Head of caudate nucleus (tissue), 42 donors: ENCODE measurements at regions not wholly inside any gene's neighbourhood (a gene's known extent, or its start where the extent isn't known, plus 50 kb on each side); places are given as distances from the start of the nearest gene placed in this dataset.
A peak's percentile ranks its signal among the peaks of the same experiment; 100 is the strongest.

Experiments used
- DNase-seq, 42 donors: peaks; one replicate each; pipeline versions ENCODE4 v3.0.0 to v3.0.0-alpha.2; 2020 to 2021; ENCODE audit warnings: mixed read lengths in 7 of 42
- intact Hi-C: fragments of 100-400 bp; cut with DNase I; formaldehyde crosslinking; loops from one replicate; pipeline ENCODE4 v1.15.0; 2022

- DNase-seq: peak in 1 of 42 donors; percentile 12
- intact Hi-C loops: no loop called here
Observed at GRCh38 chr6:120077489-120077888, 727.9 kb upstream of the MAN1A1 start.

DNA sequence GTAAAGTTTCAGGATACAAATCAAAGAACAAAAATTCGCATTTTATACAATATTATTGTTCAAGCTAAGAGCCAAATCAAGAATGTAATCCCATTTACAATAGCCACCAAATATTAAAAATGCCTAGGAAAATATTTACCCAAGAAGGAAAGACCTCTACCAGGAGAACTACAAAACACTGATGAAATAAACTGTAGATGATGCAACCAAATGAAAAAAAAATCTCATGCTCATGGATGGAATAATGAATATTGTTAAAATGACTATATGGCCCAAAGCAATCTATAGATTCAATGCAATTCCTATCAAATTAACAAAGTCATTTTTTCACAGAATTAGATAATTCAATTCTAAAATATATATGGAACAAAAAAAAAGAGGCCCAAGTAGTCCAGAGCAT, 708.8 kb upstream of the MAN1A1 start:
- intact Hi-C loops: no loop called here
- no peak for DNase-seq

GRCh38 chr6:120056085-120056484, 706.5 kb upstream of the MAN1A1 start:
- intact Hi-C loops: no loop called here
- DNase-seq: no peak

GRCh38 chr6:120055071-120055470, 705.5 kb upstream of the MAN1A1 start:
- no peak for DNase-seq
- intact Hi-C loops: no loop called here

DNA sequence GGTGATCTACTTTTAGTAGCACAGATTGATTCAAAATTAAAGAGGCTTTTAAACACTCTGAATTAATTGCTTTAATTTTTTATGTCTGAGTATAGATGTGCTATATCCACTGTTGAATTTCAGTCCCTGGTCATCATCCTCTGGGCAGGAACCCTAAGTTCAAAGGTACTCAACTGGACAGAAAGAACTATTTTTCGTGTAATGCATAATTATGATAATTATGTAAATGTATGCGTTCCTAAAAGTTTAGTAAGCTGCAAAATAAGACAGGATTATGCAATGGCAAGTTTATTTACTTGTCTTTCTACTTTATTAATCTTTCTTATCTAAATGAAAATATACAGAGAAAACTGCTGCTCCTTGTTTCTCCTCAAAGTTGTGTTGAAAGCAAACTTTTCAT, 690.1 kb upstream of the MAN1A1 start:
- no peak for DNase-seq

GRCh38 chr6:120031837-120032236, 682.3 kb upstream of the MAN1A1 start:
- DNase-seq: no peak
- intact Hi-C loops: no loop called here

More for the DNA sequence above, 690.1 kb upstream of the MAN1A1 start:
- intact Hi-C loops: no loop called here

DNA sequence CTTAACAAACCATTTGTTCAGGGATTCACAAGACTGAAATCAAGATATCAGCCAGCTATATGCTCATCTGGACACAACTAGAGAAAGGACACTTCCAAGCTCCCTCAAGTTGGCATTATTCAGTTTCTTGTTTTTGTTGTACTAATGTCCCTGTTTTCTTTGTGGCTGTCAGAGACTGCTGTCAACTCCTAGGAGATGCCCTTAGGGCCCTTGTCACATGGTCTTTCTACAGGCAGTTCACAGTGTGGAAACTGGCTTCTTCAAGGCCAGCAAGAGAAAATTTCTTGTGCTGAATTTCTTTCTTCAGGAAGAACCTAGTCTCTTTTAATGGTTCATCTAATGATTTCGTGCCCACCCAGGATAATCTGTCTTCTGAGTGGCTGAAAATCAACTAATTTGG, 677.2 kb upstream of the MAN1A1 start:
- intact Hi-C loops: no loop called here

DNA sequence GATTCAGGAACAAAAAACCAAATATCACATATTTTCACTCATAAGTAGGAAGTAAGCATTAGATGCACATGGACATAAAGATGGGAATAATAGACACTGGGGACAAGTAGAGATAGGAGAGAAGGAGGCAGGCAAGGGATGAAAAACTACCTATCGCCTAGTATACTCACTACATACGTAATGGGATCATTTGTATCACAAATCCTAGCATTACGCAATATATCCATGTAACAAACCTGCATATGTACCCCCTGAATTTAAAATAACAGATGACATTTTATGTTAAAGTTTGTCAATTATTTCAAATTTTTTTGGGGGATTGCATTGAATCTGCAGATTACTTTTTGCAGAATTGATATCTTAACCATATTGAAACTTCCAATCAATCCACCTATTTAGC, 660.5 kb upstream of the MAN1A1 start:
- no peak for DNase-seq
- intact Hi-C loops: no loop called here

More for the DNA sequence above, 677.2 kb upstream of the MAN1A1 start:
- no peak for DNase-seq

DNA sequence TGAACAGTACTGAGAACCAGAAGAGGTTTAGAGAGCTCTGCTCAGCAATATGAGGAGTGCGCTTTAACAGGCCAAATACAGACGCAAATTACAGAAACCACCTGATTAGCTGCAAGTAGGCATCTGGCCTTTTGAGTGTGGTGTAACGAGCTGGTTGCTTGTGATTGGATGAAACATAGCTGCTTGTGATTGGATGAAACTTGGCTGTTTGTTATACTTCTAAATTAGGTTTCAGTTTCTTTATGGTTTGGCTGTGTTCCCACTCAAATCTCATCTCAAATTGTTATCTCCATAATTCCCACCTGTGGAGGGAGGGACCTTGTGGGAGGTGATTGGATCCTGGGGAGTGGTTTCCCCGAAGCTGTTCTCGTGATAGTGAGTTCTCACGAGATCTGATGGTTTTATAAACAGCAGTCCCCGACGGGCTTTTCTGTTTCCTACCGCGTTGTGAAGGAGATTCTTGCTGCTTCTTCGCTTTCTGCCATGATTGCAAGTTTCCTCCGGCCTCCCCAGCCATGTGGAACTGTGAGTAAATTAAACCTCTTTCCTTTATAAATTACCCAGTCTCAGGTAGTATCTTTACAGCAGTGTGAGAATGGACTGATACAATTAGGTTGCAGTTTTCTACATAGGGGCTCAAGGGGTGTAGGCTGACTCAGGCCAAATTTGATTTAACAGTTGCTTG, 655.9 kb upstream of the MAN1A1 start:
- no peak for DNase-seq
- intact Hi-C loops: no loop called here

DNA sequence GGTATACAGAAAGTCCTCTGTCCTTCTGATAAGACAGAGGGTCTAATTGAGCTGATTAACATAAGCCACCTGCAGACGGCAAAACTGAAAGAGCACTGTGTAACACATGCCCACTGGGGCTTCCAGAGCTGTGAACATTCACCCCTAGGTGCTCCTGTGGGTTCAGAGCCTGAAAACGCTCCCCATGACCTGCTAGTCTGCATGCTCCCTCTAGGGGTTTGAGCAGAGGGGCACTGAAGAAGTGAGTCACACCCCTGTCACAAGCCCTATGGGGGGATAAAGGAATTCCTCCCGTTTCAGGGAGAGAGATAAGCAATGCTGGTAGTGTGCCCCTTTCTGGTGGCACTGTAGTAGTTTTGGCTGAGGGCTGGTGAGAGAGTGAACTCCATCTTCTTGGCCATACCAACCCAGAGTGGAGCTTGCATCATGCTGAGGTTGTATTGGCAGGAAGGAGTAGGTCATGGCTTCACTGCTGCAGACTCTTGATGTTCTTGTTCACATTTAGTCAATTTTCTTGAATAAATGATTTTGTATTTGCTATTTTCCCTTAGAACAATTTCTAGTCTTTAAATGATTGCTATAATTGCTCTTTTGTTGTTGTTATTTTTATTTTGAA, 637.5 kb upstream of the MAN1A1 start:
- no peak for DNase-seq
- intact Hi-C loops: no loop called here

GRCh38 chr6:119985952-119986736, 636.6 kb upstream of the MAN1A1 start:
- intact Hi-C loops: no loop called here
- DNase-seq: no peak

DNA sequence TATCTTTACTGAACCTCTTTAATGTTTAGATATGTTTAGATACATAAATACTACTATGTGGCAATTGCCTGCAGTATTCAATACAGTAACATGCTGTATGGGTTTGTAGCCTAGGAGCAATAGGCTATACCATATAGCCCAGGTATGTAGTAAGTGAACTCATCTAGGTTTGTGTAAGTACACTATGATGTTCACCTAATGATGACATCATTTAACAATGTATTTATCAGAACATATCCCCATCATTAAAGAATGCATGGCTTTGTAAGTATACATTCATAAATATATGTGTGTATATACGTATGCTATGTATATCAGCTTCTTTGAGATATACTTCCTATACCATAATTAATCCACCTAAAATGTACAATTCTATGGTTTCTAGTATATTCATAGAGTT, 631.2 kb upstream of the MAN1A1 start:
- no peak for DNase-seq
- intact Hi-C loops: no loop called here

- intact Hi-C loops: no loop called here
- DNase-seq: no peak
Observed at GRCh38 chr6:119979862-119980261, 630.3 kb upstream of the MAN1A1 start.

- DNase-seq: no peak
- intact Hi-C loops: no loop called here
Observed at GRCh38 chr6:119978274-119978889, 628.8 kb upstream of the MAN1A1 start.

DNA sequence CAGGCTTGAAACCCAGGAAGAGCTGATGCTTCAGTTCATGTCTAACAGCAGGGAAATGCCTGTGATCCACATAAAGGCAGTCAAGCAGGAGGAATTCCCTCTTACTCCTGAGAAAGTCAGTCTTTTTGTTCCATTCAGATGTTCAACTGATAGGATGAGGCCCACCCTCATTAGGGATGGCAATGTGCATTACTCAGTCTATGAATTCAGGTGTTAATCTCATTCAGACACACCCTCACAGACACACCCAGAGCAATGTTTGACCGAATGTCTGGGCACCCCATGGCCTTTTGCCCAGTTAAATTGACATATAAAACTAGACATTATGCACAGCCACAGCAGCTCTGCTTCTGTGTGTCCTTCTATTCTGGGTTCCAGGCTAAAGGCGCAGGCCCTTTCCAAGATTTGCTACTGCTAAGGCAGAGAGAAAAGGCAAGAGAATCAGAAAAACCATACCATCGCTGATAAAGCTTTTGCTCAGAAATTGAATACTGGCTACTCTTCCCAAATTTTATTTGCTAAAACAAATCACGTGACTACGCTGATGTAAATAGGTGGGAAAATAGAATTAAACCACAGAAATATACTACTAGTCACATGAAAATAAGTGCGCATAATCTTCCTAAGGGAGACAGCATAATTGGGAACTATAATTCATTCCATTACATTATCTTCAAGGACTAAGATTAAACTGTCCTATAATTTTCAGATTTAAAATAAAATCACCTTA, 625.0 kb upstream of the MAN1A1 start:
- intact Hi-C loops: no loop called here
- no peak for DNase-seq

DNA sequence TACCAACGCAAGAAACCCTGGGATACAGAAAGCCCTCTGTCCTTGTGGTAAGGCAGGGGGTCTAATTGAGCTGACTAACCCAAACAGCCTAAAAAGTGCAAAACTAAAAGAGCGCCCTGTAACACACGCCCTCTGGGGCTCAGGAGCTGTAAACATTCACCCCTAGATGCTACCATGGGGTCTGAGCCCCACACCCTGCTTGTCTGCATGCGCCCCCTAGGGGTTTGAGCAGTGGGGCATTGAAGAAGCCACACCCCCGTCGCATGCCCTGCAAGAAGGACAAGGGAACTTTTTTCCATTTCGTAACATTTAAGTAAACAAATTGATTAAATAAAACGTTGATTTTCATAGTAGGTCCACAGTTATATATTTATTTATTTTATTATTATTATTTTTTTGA, 616.9 kb upstream of the MAN1A1 start:
- no peak for DNase-seq
- intact Hi-C loops: no loop called here

GRCh38 chr6:119965900-119966299, 616.3 kb upstream of the MAN1A1 start:
- intact Hi-C loops: no loop called here
- DNase-seq: no peak

DNA sequence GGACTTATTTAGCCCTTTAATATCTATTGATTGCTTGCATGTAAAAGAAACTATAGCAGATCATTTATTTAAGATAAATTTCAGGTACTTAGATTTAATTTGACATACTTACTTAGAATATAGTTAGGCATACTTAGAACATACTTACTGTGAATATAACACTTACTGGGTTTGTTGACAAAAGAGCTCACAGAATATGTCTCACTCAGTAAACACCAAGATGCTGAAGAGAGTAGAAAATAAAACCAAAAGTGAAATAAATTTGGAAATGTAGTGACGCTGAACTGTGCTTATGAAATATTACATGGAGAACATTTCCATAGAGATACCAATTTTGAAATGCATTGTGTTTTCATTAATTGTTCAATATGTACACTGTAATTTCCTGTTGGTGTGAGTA, 615.4 kb upstream of the MAN1A1 start:
- no peak for DNase-seq
- intact Hi-C loops: no loop called here

GRCh38 chr6:119962505-119962904, 612.9 kb upstream of the MAN1A1 start:
- DNase-seq: no peak
- intact Hi-C loops: no loop called here
